HCT116 (cell line): ENCODE measurements at regions not wholly inside any gene's neighbourhood (a gene's known extent, or its start where the extent isn't known, plus 50 kb on each side); places are given as distances from the start of the nearest gene placed in this dataset.

Experiments
- ATAC-seq: fragments of 200-7000 bp; cut with Tn5 transposase; 2 replicates; pipeline ENCODE4 v1.9.1; 2020; ENCODE audit warnings: mild to moderate bottlenecking, moderate library complexity
- BruUV-seq: library from RNA; stranded (reverse); fragments of 400-500 nt; replicated peaks from 2 replicates; lab custom pipeline; 2021; lab: Mats Ljungman, UMichigan
- CTCF ChIA-PET: fragments of 300-600 bp; sonication (Branson Sonifier 250); formaldehyde crosslinking; loops from one replicate; lab custom pipeline; 2021; ENCODE audit warnings: antibody characterized with exemption; lab: Charles Lee
- POLR2A ChIA-PET: fragments of 300-600, 350-600 bp; sonication (Branson Sonifier 250); formaldehyde crosslinking; loops from one replicate; lab custom pipeline; 2021; ENCODE audit warnings: antibody characterized with exemption; lab: Charles Lee
- RAD21 ChIA-PET, 2 experiments: fragments of 300-600 bp; sonication (Branson Sonifier 250); formaldehyde crosslinking; loops; one replicate each; lab custom pipeline; 2023; ENCODE audit warnings: low total read pairs in 2 of 2; ENCODE audit not compliant: uncharacterized antibody in 2 of 2, unreplicated experiment in 2 of 2, low non-redundant PET in 1 of 2; lab: Charles Lee
- DNase-seq: peaks from one replicate; pipeline ENCODE4 v3.0.0-alpha.2; 2010; ENCODE audit warnings: low read depth, low spot score
- H2AFZ ChIP-seq: fragments of 200-600 bp; shearing (Covaris generic), sonication (generic); 2 replicates; pipeline ENCODE4 v1.6.1; 2017; ENCODE audit warnings: low read depth, mixed run types, mixed read lengths, antibody characterized with exemption, low read length; ENCODE audit not compliant: poor library complexity, severe bottlenecking
- H3K27ac ChIP-seq: 2 replicates; pipeline ENCODE4 v1.5.1; 2012; ENCODE audit warnings: low read depth, low read length
- H3K27me3 ChIP-seq: fragments of 200-600 bp; sonication (generic); 2 replicates; pipeline ENCODE4 v1.6.1; 2016; ENCODE audit warnings: mixed run types, low read length, mixed read lengths; ENCODE audit not compliant: insufficient read depth
- H3K36me3 ChIP-seq, 2 experiments: fragments of 200-500 bp in 1 of 2; fragments of 200-600 bp in 1 of 2; sonication (Bioruptor generic) in 1 of 2; sonication (generic) in 1 of 2; 2 replicates each; pipeline versions ENCODE4 v1.5.1 to v1.6.1; 2014 to 2016; ENCODE audit warnings: low read length in 2 of 2, inconsistent platforms in 1 of 2, mixed read lengths in 1 of 2, mixed run types in 1 of 2; ENCODE audit not compliant: insufficient read depth in 2 of 2, control insufficient read depth in 1 of 2
- H3K4me1 ChIP-seq, 2 experiments: fragments of 200-600 bp in 1 of 2; sonication (generic) in 1 of 2; 2 replicates each; pipeline versions ENCODE4 v1.5.1 to v1.6.1; 2012 to 2017; ENCODE audit warnings: low read length in 2 of 2, inconsistent platforms in 1 of 2, mild to moderate bottlenecking in 1 of 2, mixed read lengths in 1 of 2, mixed run types in 1 of 2, moderate library complexity in 1 of 2; ENCODE audit not compliant: insufficient read depth in 2 of 2, control insufficient read depth in 1 of 2
- H3K4me2 ChIP-seq: fragments of 200-600 bp; sonication (generic); 2 replicates; pipeline ENCODE4 v1.6.1; 2017; ENCODE audit warnings: mixed run types, low read length, mixed read lengths
- H3K4me3 ChIP-seq, 2 experiments: fragments of 200-600 bp in 1 of 2; sonication (generic) in 1 of 2; replicated peaks in 1 of 2; 2 replicates each; pipeline ENCODE4 v1.5.1; 2011 to 2016; ENCODE audit warnings: low read length in 2 of 2, control low read depth in 1 of 2, low read depth in 1 of 2, mild to moderate bottlenecking in 1 of 2, mixed read lengths in 1 of 2, mixed run types in 1 of 2
- H3K79me2 ChIP-seq: fragments of 200-600 bp; sonication (generic); 2 replicates; pipeline ENCODE4 v1.6.1; 2017; ENCODE audit warnings: mild to moderate bottlenecking, mixed run types, low read length, moderate library complexity, mixed read lengths; ENCODE audit not compliant: insufficient read depth
- H3K9ac ChIP-seq: fragments of 200-600 bp; sonication (generic); 2 replicates; pipeline ENCODE4 v1.6.1; 2016; ENCODE audit warnings: low read length, mixed read lengths
- H3K9me2 ChIP-seq: fragments of 200-600 bp; sonication (generic), shearing (Covaris generic); 2 replicates; pipeline ENCODE4 v1.6.1; 2017; ENCODE audit warnings: mixed run types, mild to moderate bottlenecking, moderate library complexity; ENCODE audit not compliant: insufficient read depth
- H3K9me3 ChIP-seq, 2 experiments: fragments of 200-500 bp in 1 of 2; fragments of 200-600 bp in 1 of 2; sonication (Bioruptor generic) in 1 of 2; sonication (generic) in 1 of 2; 2 replicates each; pipeline ENCODE4 v1.6.1; 2014 to 2017; ENCODE audit warnings: low read length in 2 of 2, mixed read lengths in 2 of 2, inconsistent platforms in 1 of 2, low read depth in 1 of 2, mild to moderate bottlenecking in 1 of 2, mixed run types in 1 of 2, moderate library complexity in 1 of 2; ENCODE audit not compliant: control insufficient read depth in 1 of 2, insufficient read depth in 1 of 2
- H4K20me1 ChIP-seq: fragments of 200-600 bp; sonication (generic), shearing (Covaris generic); 2 replicates; pipeline ENCODE4 v1.6.1; 2017; ENCODE audit warnings: mixed run types, mild to moderate bottlenecking, moderate library complexity; ENCODE audit not compliant: insufficient read depth
- CBX3 ChIP-seq: IDR thresholded peaks from 2 replicates; pipeline ENCODE4 v1.6.1; 2012; ENCODE audit warnings: low read depth
- CEBPB ChIP-seq: IDR thresholded peaks from 2 replicates; pipeline ENCODE4 v1.6.1; 2012; ENCODE audit warnings: low read depth
- EGR1 ChIP-seq: IDR thresholded peaks from 2 replicates; pipeline ENCODE4 v1.6.1; 2012; ENCODE audit warnings: low read depth
- ELF1 ChIP-seq: IDR thresholded peaks from 2 replicates; pipeline ENCODE4 v1.6.1; 2012; ENCODE audit warnings: low read depth, borderline replicate concordance
- EZH2 ChIP-seq: fragments of 200-600 bp; sonication (generic); IDR thresholded peaks from 2 replicates; pipeline ENCODE4 v1.6.1; 2017; ENCODE audit warnings: antibody characterized with exemption, mixed run types
- JUND ChIP-seq: IDR thresholded peaks from 2 replicates; pipeline ENCODE4 v1.6.1; 2012
- POLR2A ChIP-seq: IDR thresholded peaks from 2 replicates; pipeline ENCODE4 v1.7.0; 2011; ENCODE audit warnings: borderline replicate concordance; ENCODE audit not compliant: insufficient read depth, insufficient read length; ENCODE audit errors: extremely low read depth
- POLR2AphosphoS5 ChIP-seq: IDR thresholded peaks from 2 replicates; pipeline ENCODE4 v1.6.1; 2011; ENCODE audit warnings: mild to moderate bottlenecking, low read depth, low read length, moderate library complexity
- SIN3A ChIP-seq: IDR thresholded peaks from 2 replicates; pipeline ENCODE4 v1.6.1; 2012; ENCODE audit warnings: low read depth
- TCF7L2 ChIP-seq: IDR thresholded peaks from 2 replicates; pipeline ENCODE4 v1.7.0; 2011; ENCODE audit warnings: borderline replicate concordance, inconsistent platforms; ENCODE audit not compliant: insufficient read depth, insufficient read length; ENCODE audit errors: extremely low read depth
- YY1 ChIP-seq: IDR thresholded peaks from 2 replicates; pipeline ENCODE4 v1.6.1; 2011; ENCODE audit warnings: low read length, low read depth, moderate library complexity, mild to moderate bottlenecking; ENCODE audit not compliant: insufficient replicate concordance; ENCODE audit errors: extremely low read depth
- ZFX ChIP-seq: fragments of 450-650 bp; IDR thresholded peaks from 2 replicates; pipeline ENCODE4 v1.6.1; 2017
- ZNF274 ChIP-seq: fragments of 200-500 bp; sonication (Bioruptor generic); IDR thresholded peaks from 2 replicates; pipeline ENCODE4 v1.6.1; 2014; ENCODE audit warnings: mild to moderate bottlenecking, low read depth, low read length, inconsistent platforms
- intact Hi-C: fragments of 100-400 bp; cut with micrococcal nuclease; formaldehyde crosslinking; loops from 2 replicates; pipeline ENCODE4 v1.10.0; 2022
- TF ChIP-seq, protein P1 (sequence below): IDR thresholded peaks from 2 replicates; pipeline ENCODE4 v1.6.1; 2011; ENCODE audit warnings: mild to moderate bottlenecking, low read length, moderate library complexity; ENCODE audit not compliant: insufficient replicate concordance; ENCODE audit errors: extremely low read depth

GRCh38 chr2:142824756-142825155 lies 52.7 kb upstream of the KYNU start:
- intact Hi-C loops: no loop called here
- Histone ChIP-seq H3K36me3 (no peaks in the 10 kb centered on the region), H3K4me2 (no peak overlapping the region), H3K27ac (no peak overlapping the region), H3K79me2 (no peaks in the 10 kb centered on the region), H3K9ac (no peak overlapping the region), H3K4me3 (no peak overlapping the region), H3K27me3 (no peaks in the 10 kb centered on the region), H3K9me2 (no peaks in the 10 kb centered on the region), H2AFZ (no peak overlapping the region), H4K20me1 (no peaks in the 10 kb centered on the region), H3K4me1 (no peaks in the 10 kb centered on the region), H3K9me3 (no peaks in the 10 kb centered on the region)
- TF ChIP-seq CBX3 (no peak), POLR2AphosphoS5 (no peak)
- ATAC-seq (no peak), DNase-seq (no peak)
- ChIA-PET CTCF (no interaction called here), RAD21 (no interaction called here), POLR2A (no interaction called here)
- no TSS peak for BruUV-seq

DNA sequence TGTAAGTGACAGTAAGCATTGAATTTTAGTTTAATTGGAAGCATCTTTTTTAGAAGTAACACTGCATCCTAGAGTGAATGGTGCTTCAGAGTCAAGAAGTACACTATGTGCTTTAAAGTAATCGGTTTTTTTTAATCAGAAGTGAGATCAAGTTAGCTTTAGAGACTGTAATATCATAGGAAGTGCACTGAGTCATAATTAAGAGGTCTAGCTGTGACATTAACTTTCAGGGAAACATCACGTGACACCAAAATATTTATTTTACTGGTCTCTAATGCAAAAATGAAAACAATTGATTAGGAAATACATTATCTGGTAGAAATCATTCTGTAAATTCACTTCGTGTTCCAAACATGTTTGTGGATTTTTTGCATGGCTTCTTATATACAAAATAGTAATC lies 55.3 kb upstream of the KYNU start:
- POLR2A ChIA-PET: no interaction called here
- no peak for TF ChIP-seq POLR2A
- no peak for TF ChIP-seq TCF7L2
- no peak for TF ChIP-seq ZNF274
- TF ChIP-seq ZFX: no peak
- TF ChIP-seq ELF1: no peak
- TF ChIP-seq SIN3A: no peak
- no peak for TF ChIP-seq CBX3
- no peak for TF ChIP-seq EGR1
- TF ChIP-seq JUND: no peak
- no peak for TF ChIP-seq EZH2
- TF ChIP-seq CEBPB: no peak
- no peak for TF ChIP-seq YY1
- TF ChIP-seq, protein P1, sequence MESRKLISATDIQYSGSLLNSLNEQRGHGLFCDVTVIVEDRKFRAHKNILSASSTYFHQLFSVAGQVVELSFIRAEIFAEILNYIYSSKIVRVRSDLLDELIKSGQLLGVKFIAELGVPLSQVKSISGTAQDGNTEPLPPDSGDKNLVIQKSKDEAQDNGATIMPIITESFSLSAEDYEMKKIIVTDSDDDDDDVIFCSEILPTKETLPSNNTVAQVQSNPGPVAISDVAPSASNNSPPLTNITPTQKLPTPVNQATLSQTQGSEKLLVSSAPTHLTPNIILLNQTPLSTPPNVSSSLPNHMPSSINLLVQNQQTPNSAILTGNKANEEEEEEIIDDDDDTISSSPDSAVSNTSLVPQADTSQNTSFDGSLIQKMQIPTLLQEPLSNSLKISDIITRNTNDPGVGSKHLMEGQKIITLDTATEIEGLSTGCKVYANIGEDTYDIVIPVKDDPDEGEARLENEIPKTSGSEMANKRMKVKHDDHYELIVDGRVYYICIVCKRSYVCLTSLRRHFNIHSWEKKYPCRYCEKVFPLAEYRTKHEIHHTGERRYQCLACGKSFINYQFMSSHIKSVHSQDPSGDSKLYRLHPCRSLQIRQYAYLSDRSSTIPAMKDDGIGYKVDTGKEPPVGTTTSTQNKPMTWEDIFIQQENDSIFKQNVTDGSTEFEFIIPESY: no peak
- TF ChIP-seq POLR2AphosphoS5: no peak
- H3K9me2 ChIP-seq: no peaks in the 10 kb centered on the region
- RAD21 ChIA-PET: no interaction called here
- no peak overlapping the region for H3K27ac ChIP-seq
- DNase-seq (no peak), ATAC-seq (no peak)
- no peaks in the 10 kb centered on the region for H3K36me3 ChIP-seq
- no peak overlapping the region for H2AFZ ChIP-seq
- H3K9ac ChIP-seq: no peak overlapping the region
- no peak overlapping the region for H3K4me2 ChIP-seq
- CTCF ChIA-PET: no interaction called here
- no peaks in the 10 kb centered on the region for H3K9me3 ChIP-seq
- no peak overlapping the region for H3K4me3 ChIP-seq
- H3K79me2 ChIP-seq: no peaks in the 10 kb centered on the region
- intact Hi-C loops: no loop called here
- H4K20me1 ChIP-seq: no peaks in the 10 kb centered on the region
- no peaks in the 10 kb centered on the region for H3K4me1 ChIP-seq
- H3K27me3 ChIP-seq: no peaks in the 10 kb centered on the region
- no TSS peak for BruUV-seq
